H1 (cell line): ENCODE measurements at regions not wholly inside any gene's neighbourhood (a gene's known extent, or its start where the extent isn't known, plus 50 kb on each side); places are given as distances from the start of the nearest gene placed in this dataset.

Source experiments
- CTCF ChIA-PET: fragments of 300-600 bp; sonication (Branson Sonifier 250); formaldehyde crosslinking; loops from one replicate; lab custom pipeline; 2021; ENCODE audit not compliant: partially characterized antibody; lab: Charles Lee
- POLR2A ChIA-PET: fragments of 300-600 bp; sonication (Branson Sonifier 250); formaldehyde crosslinking; loops from one replicate; lab custom pipeline; 2021; ENCODE audit warnings: inconsistent platforms; ENCODE audit not compliant: partially characterized antibody; lab: Charles Lee
- DNase-seq, 2 experiments: peaks; one replicate each; pipeline versions ENCODE4 v3.0.0 to v3.0.0-alpha.2; 2010 to 2022; ENCODE audit warnings: low spot score in 2 of 2, low read depth in 1 of 2, mixed read lengths in 1 of 2
- FAIRE-seq: peaks from 2 replicates; lab custom pipeline; 2011; peaks lifted over from hg19 to GRCh38; lab: Jason Lieb, UNC
- H2AFZ ChIP-seq: 2 replicates; pipeline ENCODE4 v1.8.1; 2012; ENCODE audit warnings: low read length, inconsistent platforms
- H2AK5ac ChIP-seq: 2 replicates; pipeline ENCODE4 v1.6.1; 2013; ENCODE audit warnings: low read depth, low read length
- H2BK120ac ChIP-seq: replicated peaks from 2 replicates; pipeline ENCODE3; 2013; ENCODE audit warnings: low read depth, low read length, inconsistent platforms
- H2BK12ac ChIP-seq: 2 replicates; pipeline ENCODE4 v1.6.1; 2013; ENCODE audit warnings: low read depth, low read length
- H2BK15ac ChIP-seq: 2 replicates; pipeline ENCODE4 v1.6.1; 2013; ENCODE audit warnings: low read length
- H2BK20ac ChIP-seq: 2 replicates; pipeline ENCODE4 v1.6.1; 2013; ENCODE audit warnings: low read length
- H2BK5ac ChIP-seq: 2 replicates; pipeline ENCODE4 v1.6.1; 2013; ENCODE audit warnings: low read depth, low read length
- H3K14ac ChIP-seq: 2 replicates; pipeline ENCODE4 v1.6.1; 2013; ENCODE audit warnings: inconsistent platforms; ENCODE audit not compliant: insufficient read length
- H3K18ac ChIP-seq: 2 replicates; pipeline ENCODE4 v1.6.1; 2013; ENCODE audit warnings: low read length; ENCODE audit errors: extremely low read depth
- H3K23ac ChIP-seq: 2 replicates; pipeline ENCODE4 v1.6.1; 2013; ENCODE audit warnings: inconsistent platforms; ENCODE audit not compliant: insufficient read length
- H3K23me2 ChIP-seq: 2 replicates; pipeline ENCODE4 v1.6.1; 2013; ENCODE audit warnings: low read depth, low read length
- H3K27ac ChIP-seq: 2 replicates; pipeline ENCODE4 v1.6.1; 2011; ENCODE audit warnings: low read depth, low read length, inconsistent platforms
- H3K27me3 ChIP-seq, 4 experiments: replicated peaks in 1 of 4; 1 replicate in 1 of 4; 2 replicates in 3 of 4; pipeline versions ENCODE4 v1.6.1 to v1.8.1; 2011 to 2013; ENCODE audit warnings: low read length in 3 of 4, mild to moderate bottlenecking in 3 of 4, inconsistent platforms in 2 of 4, mixed read lengths in 2 of 4, moderate library complexity in 1 of 4; ENCODE audit not compliant: control insufficient read depth in 3 of 4, insufficient read depth in 3 of 4; ENCODE audit errors: extremely low read depth in 1 of 4
- H3K36me3 ChIP-seq, 4 experiments: 2 replicates each; pipeline versions ENCODE4 v1.6.1 to v1.8.1; 2011 to 2013; ENCODE audit warnings: mild to moderate bottlenecking in 4 of 4, low read length in 3 of 4, moderate library complexity in 2 of 4, control low read depth in 1 of 4, inconsistent platforms in 1 of 4; ENCODE audit not compliant: insufficient read depth in 4 of 4, control insufficient read depth in 2 of 4
- H3K4ac ChIP-seq: replicated peaks from 2 replicates; pipeline ENCODE3; 2013; ENCODE audit warnings: low read length, low read depth, mixed read lengths, inconsistent platforms; ENCODE audit not compliant: insufficient read length
- H3K4me1 ChIP-seq, 4 experiments: replicated peaks in 1 of 4; 1 replicate in 1 of 4; 2 replicates in 3 of 4; pipeline versions ENCODE4 v1.6.1 to v1.8.1; 2011 to 2013; ENCODE audit warnings: low read length in 3 of 4, inconsistent platforms in 2 of 4, mixed read lengths in 1 of 4; ENCODE audit not compliant: insufficient read depth in 4 of 4, control insufficient read depth in 3 of 4
- H3K4me2 ChIP-seq, 2 experiments: 2 replicates each; pipeline versions ENCODE4 v1.6.1 to v1.8.1; 2011 to 2013; ENCODE audit warnings: low read depth in 2 of 2, low read length in 2 of 2, control low read depth in 1 of 2, inconsistent platforms in 1 of 2, mild to moderate bottlenecking in 1 of 2; ENCODE audit not compliant: insufficient read depth in 1 of 2
- H3K4me3 ChIP-seq, 4 experiments: fragments of 200-600, 300-600 bp in 1 of 4; sonication (generic), shearing (Covaris generic), sonication (Bioruptor Twin) in 1 of 4; 2 replicates each; pipeline versions ENCODE4 v1.5.1 to v1.8.1; 2011 to 2016; ENCODE audit warnings: low read length in 4 of 4, low read depth in 3 of 4, control low read depth in 2 of 4, inconsistent platforms in 2 of 4, mild to moderate bottlenecking in 2 of 4, mixed read lengths in 1 of 4, moderate library complexity in 1 of 4; ENCODE audit not compliant: insufficient read depth in 2 of 4; ENCODE audit errors: extremely low read depth in 1 of 4
- H3K56ac ChIP-seq: replicated peaks from 2 replicates; pipeline ENCODE3; 2013; ENCODE audit warnings: low read depth, mild to moderate bottlenecking, mixed read lengths, low read length, inconsistent platforms; ENCODE audit not compliant: insufficient read length
- H3K79me1 ChIP-seq: 2 replicates; pipeline ENCODE4 v1.6.1; 2013; ENCODE audit warnings: low read depth, low read length, control low read depth
- H3K79me2 ChIP-seq, 2 experiments: 2 replicates each; pipeline versions ENCODE4 v1.6.1 to v1.8.1; 2012 to 2013; ENCODE audit warnings: low read length in 2 of 2, mild to moderate bottlenecking in 2 of 2, inconsistent platforms in 1 of 2; ENCODE audit not compliant: insufficient read depth in 2 of 2, control insufficient read depth in 1 of 2
- H3K9ac ChIP-seq, 4 experiments: replicated peaks in 1 of 4; 1 replicate in 1 of 4; 2 replicates in 3 of 4; pipeline versions ENCODE4 v1.6.1 to v1.8.1; 2011 to 2013; ENCODE audit warnings: low read depth in 3 of 4, low read length in 3 of 4, control low read depth in 2 of 4, mild to moderate bottlenecking in 2 of 4, moderate library complexity in 2 of 4, inconsistent platforms in 1 of 4; ENCODE audit errors: extremely low read depth in 1 of 4
- H3K9me3 ChIP-seq, 2 experiments: 2 replicates each; pipeline versions ENCODE4 v1.6.1 to v1.8.1; 2012 to 2013; ENCODE audit warnings: mild to moderate bottlenecking in 2 of 2, moderate library complexity in 2 of 2, control low read depth in 1 of 2, inconsistent platforms in 1 of 2, low read depth in 1 of 2, low read length in 1 of 2, mixed read lengths in 1 of 2; ENCODE audit not compliant: insufficient read depth in 2 of 2
- H4K20me1 ChIP-seq, 2 experiments: replicated peaks in 1 of 2; 2 replicates each; pipeline versions ENCODE3 to v1.8.1; 2011 to 2013; ENCODE audit warnings: inconsistent platforms in 2 of 2, low read length in 2 of 2, mild to moderate bottlenecking in 1 of 2; ENCODE audit not compliant: insufficient read depth in 2 of 2, control insufficient read depth in 1 of 2
- H4K5ac ChIP-seq: 2 replicates; pipeline ENCODE4 v1.6.1; 2013; ENCODE audit warnings: low read length, low read depth, mixed read lengths, inconsistent platforms; ENCODE audit not compliant: insufficient read length
- H4K8ac ChIP-seq: 2 replicates; pipeline ENCODE4 v1.8.0; 2013; ENCODE audit warnings: mild to moderate bottlenecking, moderate library complexity, low read length, inconsistent platforms; ENCODE audit not compliant: insufficient read depth; ENCODE audit errors: extremely low read depth
- H4K91ac ChIP-seq: replicated peaks from 2 replicates; pipeline ENCODE3; 2013; ENCODE audit warnings: low read length, mixed read lengths, inconsistent platforms; ENCODE audit not compliant: insufficient read length
- BACH1 ChIP-seq: IDR thresholded peaks from 2 replicates; pipeline ENCODE4 v1.6.1; 2012; ENCODE audit warnings: low read length, improper control_type of control experiment
- CBX8 ChIP-seq: fragments of 300-800, 300-1000 bp; sonication (generic); IDR thresholded peaks from 2 replicates; pipeline ENCODE4 v1.7.1; 2016; ENCODE audit warnings: low read depth, low read length, borderline replicate concordance
- CREB1 ChIP-seq: IDR thresholded peaks from 2 replicates; pipeline ENCODE4 v1.6.1; 2012; ENCODE audit warnings: inconsistent platforms
- EZH2 ChIP-seq: fragments of 200-600 bp; sonication (generic); IDR thresholded peaks from 2 replicates; pipeline ENCODE4 v1.7.1; 2012; ENCODE audit warnings: low read depth, mild to moderate bottlenecking, moderate library complexity, low read length, inconsistent platforms; ENCODE audit not compliant: severe bottlenecking
- FOSL1 ChIP-seq: IDR thresholded peaks from 2 replicates; pipeline ENCODE4 v1.6.1; 2011; ENCODE audit warnings: mild to moderate bottlenecking, low read depth, low read length, moderate library complexity; ENCODE audit not compliant: insufficient read depth
- HDAC2 ChIP-seq, 2 experiments: fragments of 300-600 bp in 1 of 2; sonication (generic) in 1 of 2; IDR thresholded peaks; 2 replicates each; pipeline ENCODE4 v1.6.1; 2011 to 2012; ENCODE audit warnings: low read depth in 2 of 2, low read length in 2 of 2, mild to moderate bottlenecking in 2 of 2, moderate library complexity in 2 of 2, borderline replicate concordance in 1 of 2, inconsistent platforms in 1 of 2
- KDM1A ChIP-seq: fragments of 200-600, 300-600 bp; sonication (generic); IDR thresholded peaks from 2 replicates; pipeline ENCODE4 v1.7.1; 2016; ENCODE audit warnings: mild to moderate bottlenecking, low read length, borderline replicate concordance
- NRF1 ChIP-seq: IDR thresholded peaks from 2 replicates; pipeline ENCODE4 v1.6.1; 2011; ENCODE audit warnings: mild to moderate bottlenecking, low read depth, low read length, improper control_type of control experiment
- POLR2A ChIP-seq, 2 experiments: IDR thresholded peaks; 1 replicate in 1 of 2; 2 replicates in 1 of 2; pipeline ENCODE4 v1.6.1; 2011; ENCODE audit warnings: low read depth in 2 of 2, low read length in 2 of 2, mild to moderate bottlenecking in 2 of 2; ENCODE audit errors: control extremely low read depth in 1 of 2
- POLR2AphosphoS5 ChIP-seq: IDR thresholded peaks from 2 replicates; pipeline ENCODE4 v1.6.1; 2011; ENCODE audit warnings: low read depth, low read length
- RXRA ChIP-seq: IDR thresholded peaks from 2 replicates; pipeline ENCODE4 v1.6.1; 2011; ENCODE audit warnings: low read depth, mild to moderate bottlenecking, low read length, moderate library complexity; ENCODE audit not compliant: insufficient read depth
- SIX5 ChIP-seq: IDR thresholded peaks from 2 replicates; pipeline ENCODE4 v1.6.1; 2011; ENCODE audit warnings: mild to moderate bottlenecking, low read depth, low read length
- SUZ12 ChIP-seq: fragments of 200-600 bp; sonication (generic); IDR thresholded peaks from 2 replicates; pipeline ENCODE4 v1.6.1; 2012; ENCODE audit warnings: mild to moderate bottlenecking, inconsistent platforms, low read length, moderate library complexity, mixed read lengths
- WGBS, 2 experiments: shearing (Covaris generic) in 1 of 2; methylation state at CpG; one replicate each; pipeline versions ENCODE4 v1.1.6 to v1.1.7; 2013 to 2015; ENCODE audit warnings: low lambda C conversion rate in 2 of 2, mixed read lengths in 2 of 2, inconsistent platforms in 1 of 2, low coverage in 1 of 2, missing lambda C conversion rate in 1 of 2; ENCODE audit not compliant: insufficient replicate concordance in 2 of 2, insufficient coverage in 1 of 2, insufficient read length in 1 of 2; ENCODE audit errors: extremely low coverage in 1 of 2, missing lambda C conversion rate in 1 of 2; 5-methylcytosine and 5-hydroxymethylcytosine counted together
- TF ChIP-seq, protein P1 (sequence below): IDR thresholded peaks from 2 replicates; pipeline ENCODE4 v1.6.1; 2011; ENCODE audit warnings: low read length, improper control_type of control experiment

DNA sequence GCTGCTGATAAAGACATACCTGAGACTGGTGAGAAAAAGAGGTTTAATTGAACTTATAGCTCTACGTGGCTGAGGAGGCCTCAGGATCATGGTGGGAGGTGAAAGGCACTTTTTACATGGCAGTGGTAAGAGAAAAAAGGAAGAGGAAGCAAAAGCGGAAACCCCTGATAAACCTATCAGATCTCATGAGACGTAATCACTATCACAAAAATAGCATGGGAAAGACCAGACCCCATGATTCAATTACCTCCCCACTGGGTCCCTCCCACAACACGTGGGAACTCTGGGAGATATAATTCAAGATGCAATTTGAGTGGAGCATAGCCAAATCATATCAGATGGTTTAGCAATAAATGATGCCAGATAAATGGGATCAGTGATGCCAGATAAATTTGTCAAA, 892.0 kb upstream of the CELF2 start:
- DNase-seq = no peak
- no peaks in the 10 kb centered on the region for H3K23me2 ChIP-seq
- CTCF ChIA-PET = no interaction called here
- no peak for TF ChIP-seq HDAC2 (IDR thresholded peaks at IDR 0.05; ENCODE audit: borderline replicate concordance in 1 of 2, low read depth in 2 of 2, low read length in 2 of 2)
- no peak for TF ChIP-seq RXRA
- TF ChIP-seq CBX8 = no peak
- TF ChIP-seq NRF1 = no peak
- TF ChIP-seq, protein P1, sequence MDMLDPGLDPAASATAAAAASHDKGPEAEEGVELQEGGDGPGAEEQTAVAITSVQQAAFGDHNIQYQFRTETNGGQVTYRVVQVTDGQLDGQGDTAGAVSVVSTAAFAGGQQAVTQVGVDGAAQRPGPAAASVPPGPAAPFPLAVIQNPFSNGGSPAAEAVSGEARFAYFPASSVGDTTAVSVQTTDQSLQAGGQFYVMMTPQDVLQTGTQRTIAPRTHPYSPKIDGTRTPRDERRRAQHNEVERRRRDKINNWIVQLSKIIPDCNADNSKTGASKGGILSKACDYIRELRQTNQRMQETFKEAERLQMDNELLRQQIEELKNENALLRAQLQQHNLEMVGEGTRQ = no peak
- TF ChIP-seq POLR2A (IDR thresholded peaks at IDR 0.05; ENCODE audit: control extremely low read depth in 1 of 2, low read depth in 2 of 2, low read length in 2 of 2) = no peak
- TF ChIP-seq CREB1 = no peak
- no peak for TF ChIP-seq BACH1
- TF ChIP-seq EZH2 = no peak
- no peak for TF ChIP-seq SUZ12
- TF ChIP-seq FOSL1 = no peak
- TF ChIP-seq KDM1A = no peak
- TF ChIP-seq SIX5 = no peak
- no peak for TF ChIP-seq POLR2AphosphoS5

More for the DNA sequence above, 892.0 kb upstream of the CELF2 start:
- no peak overlapping the region for H3K4ac ChIP-seq
- H3K56ac ChIP-seq = no peak overlapping the region
- no peak overlapping the region for H3K27ac ChIP-seq
- H2AK5ac ChIP-seq = no peak overlapping the region
- H3K9me3 ChIP-seq = no peaks in the 10 kb centered on the region
- no peaks in the 10 kb centered on the region for H4K20me1 ChIP-seq
- no peak overlapping the region for H2BK20ac ChIP-seq
- H2BK120ac ChIP-seq = no peak overlapping the region
- H2BK5ac ChIP-seq = no peak overlapping the region
- no peak overlapping the region for H3K4me3 ChIP-seq
- no peak for FAIRE-seq
- H3K23ac ChIP-seq = no peak overlapping the region
- no peaks in the 10 kb centered on the region for H3K4me1 ChIP-seq
- no peak overlapping the region for H3K18ac ChIP-seq
- no peaks in the 10 kb centered on the region for H3K79me2 ChIP-seq
- no peak overlapping the region for H3K14ac ChIP-seq
- H2BK15ac ChIP-seq = no peak overlapping the region
- no peaks in the 10 kb centered on the region for H3K36me3 ChIP-seq
- no peak overlapping the region for H4K91ac ChIP-seq
- H4K8ac ChIP-seq = no peak overlapping the region
- 86% methylated on average over 4 of the region's 4 CpGs; no CpG with 5 or more reads in 1 of the 2 experiments for WGBS, 2 experiments
- no peak overlapping the region for H3K4me2 ChIP-seq
- no peak overlapping the region for H3K9ac ChIP-seq
- no peaks in the 10 kb centered on the region for H3K79me1 ChIP-seq
- no peaks in the 10 kb centered on the region for H3K27me3 ChIP-seq
- POLR2A ChIA-PET = no interaction called here
- no peak overlapping the region for H4K5ac ChIP-seq
- H2AFZ ChIP-seq = no peak overlapping the region
- H2BK12ac ChIP-seq = no peak overlapping the region
